Neural progenitor cell (in vitro differentiated cells): ENCODE measurements at regions not wholly inside any gene's neighbourhood (a gene's known extent, or its start where the extent isn't known, plus 50 kb on each side); places are given as distances from the start of the nearest gene placed in this dataset.

Experiments
- DNase-seq: peaks from one replicate; pipeline ENCODE4 v3.0.0-alpha.2; 2016; ENCODE audit warnings: low spot score
- H2AFZ ChIP-seq: fragments of 200-600 bp; sonication (generic); replicated peaks from 2 replicates; pipeline ENCODE4 v1.6.1; 2016; ENCODE audit warnings: antibody characterized with exemption
- H3F3A ChIP-seq: fragments of 200-600 bp; sonication (generic); 2 replicates; pipeline ENCODE4 v1.6.1; 2016; ENCODE audit warnings: antibody characterized with exemption, low read depth
- H3K27ac ChIP-seq: fragments of 200-600 bp; sonication (generic); 2 replicates; pipeline ENCODE4 v1.5.1; 2016; ENCODE audit warnings: mild to moderate bottlenecking
- H3K27me3 ChIP-seq: fragments of 200-600 bp; sonication (generic); 2 replicates; pipeline ENCODE4 v1.6.1; 2016; ENCODE audit warnings: mild to moderate bottlenecking, moderate library complexity
- H3K36me3 ChIP-seq: fragments of 200-600 bp; sonication (generic); 2 replicates; pipeline ENCODE4 v1.5.1; 2016
- H3K4me1 ChIP-seq: fragments of 200-600 bp; sonication (generic); 2 replicates; pipeline ENCODE4 v1.6.1; 2016; ENCODE audit warnings: mixed run types
- H3K4me2 ChIP-seq: fragments of 200-600 bp; sonication (generic); 2 replicates; pipeline ENCODE4 v1.6.1; 2016
- H3K4me3 ChIP-seq: fragments of 200-600 bp; sonication (generic); 2 replicates; pipeline ENCODE4 v1.5.1; 2016
- H3K79me2 ChIP-seq: fragments of 200-600 bp; sonication (generic); 2 replicates; pipeline ENCODE4 v1.6.1; 2016; ENCODE audit warnings: low read depth
- H3K9ac ChIP-seq: fragments of 200-600 bp; sonication (generic); 2 replicates; pipeline ENCODE4 v1.6.1; 2016
- H3K9me3 ChIP-seq: fragments of 200-600 bp; sonication (generic); 2 replicates; pipeline ENCODE4 v1.5.1; 2016; ENCODE audit warnings: low read depth
- H4K20me1 ChIP-seq: fragments of 200-600 bp; sonication (generic); 2 replicates; pipeline ENCODE4 v1.6.1; 2016; ENCODE audit warnings: low read depth
- H3K27ac Mint-ChIP-seq: 3 replicates; pipeline ENCODE4 v1.8.0; 2021; ENCODE audit warnings: mixed read lengths
- H3K27me3 Mint-ChIP-seq: 2 replicates; pipeline ENCODE4 v1.8.0; 2022; ENCODE audit warnings: low read depth, mild to moderate bottlenecking, inconsistent platforms, moderate library complexity, mixed read lengths; ENCODE audit not compliant: insufficient read depth
- H3K36me3 Mint-ChIP-seq: 3 replicates; pipeline ENCODE4 v1.8.0; 2021; ENCODE audit warnings: mixed read lengths
- H3K4me1 Mint-ChIP-seq: 3 replicates; pipeline ENCODE4 v1.8.0; 2021; ENCODE audit warnings: mixed read lengths
- H3K4me3 Mint-ChIP-seq: 3 replicates; pipeline ENCODE4 v1.8.0; 2021; ENCODE audit warnings: mild to moderate bottlenecking, moderate library complexity, mixed read lengths
- H3K9me3 Mint-ChIP-seq: 3 replicates; pipeline ENCODE4 v1.8.0; 2020; ENCODE audit warnings: mixed read lengths
- CTCF ChIP-seq: fragments of 200-600 bp; sonication (generic); IDR thresholded peaks from 2 replicates; pipeline ENCODE4 v1.5.1; 2017; ENCODE audit warnings: antibody characterized with exemption, mild to moderate bottlenecking
- EZH2 ChIP-seq: fragments of 200-600 bp; sonication (generic); IDR thresholded peaks from 2 replicates; pipeline ENCODE4 v1.6.1; 2017; ENCODE audit warnings: antibody characterized with exemption, mild to moderate bottlenecking, moderate library complexity
- EZH2phosphoT487 ChIP-seq: fragments of 200-600 bp; sonication (generic); IDR thresholded peaks from 2 replicates; pipeline ENCODE4 v1.6.1; 2017; ENCODE audit warnings: antibody characterized with exemption

GRCh38 chr2:77977471-77978063 lies 455.4 kb upstream of the LRRTM4 start:
- Mint-ChIP-seq H3K27ac (no peak overlapping the region), H3K4me1 (no peaks in the 10 kb centered on the region), H3K9me3 (peaks cover 14% of the 10 kb centered on the region), H3K27me3 (no peaks in the 10 kb centered on the region), H3K4me3 (no peak overlapping the region), H3K36me3 (no peaks in the 10 kb centered on the region)
- TF ChIP-seq EZH2phosphoT487 (no peak), CTCF (peak; percentile 48), EZH2 (no peak)
- peak overlapping the region; percentile 13 for H2AFZ ChIP-seq
- H3K4me2 ChIP-seq, result no peak overlapping the region
- no peak overlapping the region for H3K27ac ChIP-seq
- no peaks in the 10 kb centered on the region for H3K4me1 ChIP-seq
- peak; percentile 10 for DNase-seq
- H3K36me3 ChIP-seq, result peaks cover 6% of the 10 kb centered on the region
- no peaks in the 10 kb centered on the region for H3K27me3 ChIP-seq
- H3F3A ChIP-seq, result no peaks in the 10 kb centered on the region
- no peak overlapping the region for H3K9ac ChIP-seq
- H3K4me3 ChIP-seq, result no peak overlapping the region
- no peaks in the 10 kb centered on the region for H3K79me2 ChIP-seq
- no peaks in the 10 kb centered on the region for H3K9me3 ChIP-seq
- no peaks in the 10 kb centered on the region for H4K20me1 ChIP-seq

GRCh38 chr2:77995161-77995560 lies 473.0 kb upstream of the LRRTM4 start:
- Histone ChIP-seq H3K4me2 (no peak overlapping the region), H3K27me3 (no peaks in the 10 kb centered on the region), H3K79me2 (no peaks in the 10 kb centered on the region), H4K20me1 (no peaks in the 10 kb centered on the region), H2AFZ (no peak overlapping the region), H3K4me3 (no peak overlapping the region), H3K9me3 (no peaks in the 10 kb centered on the region), H3K27ac (no peak overlapping the region), H3K36me3 (no peaks in the 10 kb centered on the region), H3F3A (no peaks in the 10 kb centered on the region), H3K9ac (no peak overlapping the region), H3K4me1 (no peaks in the 10 kb centered on the region)
- Mint-ChIP-seq H3K27ac (no peak overlapping the region), H3K36me3 (no peaks in the 10 kb centered on the region), H3K4me1 (no peaks in the 10 kb centered on the region), H3K4me3 (no peak overlapping the region), H3K27me3 (no peaks in the 10 kb centered on the region), H3K9me3 (no peaks in the 10 kb centered on the region)
- no peak for TF ChIP-seq EZH2phosphoT487
- TF ChIP-seq CTCF, result no peak
- TF ChIP-seq EZH2, result no peak
- DNase-seq, result no peak

- Histone ChIP-seq H3K9ac (no peak overlapping the region), H4K20me1 (no peaks in the 10 kb centered on the region), H3F3A (no peaks in the 10 kb centered on the region), H3K4me1 (no peaks in the 10 kb centered on the region), H2AFZ (no peak overlapping the region), H3K27ac (no peak overlapping the region), H3K79me2 (no peaks in the 10 kb centered on the region), H3K4me3 (no peak overlapping the region), H3K9me3 (no peaks in the 10 kb centered on the region), H3K27me3 (no peaks in the 10 kb centered on the region), H3K36me3 (no peaks in the 10 kb centered on the region), H3K4me2 (no peak overlapping the region)
- H3K4me1 Mint-ChIP-seq, result no peaks in the 10 kb centered on the region
- no peaks in the 10 kb centered on the region for H3K9me3 Mint-ChIP-seq
- H3K27ac Mint-ChIP-seq, result no peak overlapping the region
- H3K36me3 Mint-ChIP-seq, result no peaks in the 10 kb centered on the region
- DNase-seq, result no peak
- TF ChIP-seq CTCF, result no peak
- TF ChIP-seq EZH2phosphoT487, result no peak
- TF ChIP-seq EZH2, result no peak
- no peak overlapping the region for H3K4me3 Mint-ChIP-seq
- no peaks in the 10 kb centered on the region for H3K27me3 Mint-ChIP-seq
Observed at GRCh38 chr2:77999376-77999775, 477.2 kb upstream of the LRRTM4 start.
